K562 (cell line): ENCODE measurements at regions not wholly inside any gene's neighbourhood (a gene's known extent, or its start where the extent isn't known, plus 50 kb on each side); places are given as distances from the start of the nearest gene placed in this dataset.
"Not testable (repeated sequence)": the region's sequence is repeated elsewhere in the genome, so short reads cannot be mapped to it uniquely, and the experiment has no call there.

ENCODE experiments used
- KDM4B ChIP-seq, 2 experiments: fragments of 450-650 bp in 1 of 2; sonication (generic) in 1 of 2; IDR thresholded peaks; 2 replicates each; pipeline ENCODE4 v1.6.1; 2016 to 2017; ENCODE audit warnings: borderline replicate concordance in 2 of 2, antibody characterized with exemption in 1 of 2, low read depth in 1 of 2, mild to moderate bottlenecking in 1 of 2
- TF ChIP-seq, protein P1 (sequence below): fragments of 150-350 bp; IDR thresholded peaks from 2 replicates; pipeline ENCODE4 v1.6.1; 2014; ENCODE audit warnings: low read depth, mild to moderate bottlenecking, low read length, borderline replicate concordance

DNA sequence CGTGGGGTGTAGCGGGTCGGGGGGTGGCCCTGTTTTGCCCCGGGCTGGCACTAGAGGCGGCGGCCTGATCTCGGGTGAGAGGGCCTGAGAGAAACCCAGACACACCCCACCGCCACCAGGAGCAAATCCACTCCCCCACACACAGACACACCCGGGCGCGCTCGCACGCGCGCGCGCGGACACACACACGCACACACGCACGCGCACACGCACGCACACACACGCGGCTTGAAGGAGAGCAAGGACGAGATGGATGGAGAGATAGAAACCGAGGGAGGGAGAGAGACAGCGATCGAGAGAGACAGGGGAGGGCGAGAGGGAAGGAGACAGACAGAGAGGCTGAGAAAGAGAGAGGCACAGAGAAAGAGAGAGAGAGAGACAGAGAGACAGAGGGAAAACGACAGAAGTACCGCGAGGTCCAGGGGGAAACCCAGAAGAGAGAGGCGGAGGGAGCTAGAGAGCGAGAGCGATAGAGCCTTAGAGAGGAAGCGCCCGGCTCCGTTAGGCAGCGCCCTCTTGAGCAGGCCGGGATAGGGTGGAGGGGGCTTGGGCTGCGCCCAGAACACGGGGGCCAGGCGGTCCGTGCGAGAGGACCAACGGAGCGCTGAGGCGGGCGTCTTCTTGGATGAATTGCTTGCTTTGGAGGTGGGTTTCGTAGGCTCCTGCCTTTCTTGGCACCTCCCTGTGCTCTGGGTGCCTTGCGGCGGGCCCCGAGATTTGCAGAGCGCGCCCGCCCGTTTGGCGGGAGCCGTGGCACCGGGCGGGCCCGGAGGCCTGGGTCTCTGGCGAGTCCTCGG lies 69.7 kb downstream of the RNF187 start:
- TF ChIP-seq, protein P1, sequence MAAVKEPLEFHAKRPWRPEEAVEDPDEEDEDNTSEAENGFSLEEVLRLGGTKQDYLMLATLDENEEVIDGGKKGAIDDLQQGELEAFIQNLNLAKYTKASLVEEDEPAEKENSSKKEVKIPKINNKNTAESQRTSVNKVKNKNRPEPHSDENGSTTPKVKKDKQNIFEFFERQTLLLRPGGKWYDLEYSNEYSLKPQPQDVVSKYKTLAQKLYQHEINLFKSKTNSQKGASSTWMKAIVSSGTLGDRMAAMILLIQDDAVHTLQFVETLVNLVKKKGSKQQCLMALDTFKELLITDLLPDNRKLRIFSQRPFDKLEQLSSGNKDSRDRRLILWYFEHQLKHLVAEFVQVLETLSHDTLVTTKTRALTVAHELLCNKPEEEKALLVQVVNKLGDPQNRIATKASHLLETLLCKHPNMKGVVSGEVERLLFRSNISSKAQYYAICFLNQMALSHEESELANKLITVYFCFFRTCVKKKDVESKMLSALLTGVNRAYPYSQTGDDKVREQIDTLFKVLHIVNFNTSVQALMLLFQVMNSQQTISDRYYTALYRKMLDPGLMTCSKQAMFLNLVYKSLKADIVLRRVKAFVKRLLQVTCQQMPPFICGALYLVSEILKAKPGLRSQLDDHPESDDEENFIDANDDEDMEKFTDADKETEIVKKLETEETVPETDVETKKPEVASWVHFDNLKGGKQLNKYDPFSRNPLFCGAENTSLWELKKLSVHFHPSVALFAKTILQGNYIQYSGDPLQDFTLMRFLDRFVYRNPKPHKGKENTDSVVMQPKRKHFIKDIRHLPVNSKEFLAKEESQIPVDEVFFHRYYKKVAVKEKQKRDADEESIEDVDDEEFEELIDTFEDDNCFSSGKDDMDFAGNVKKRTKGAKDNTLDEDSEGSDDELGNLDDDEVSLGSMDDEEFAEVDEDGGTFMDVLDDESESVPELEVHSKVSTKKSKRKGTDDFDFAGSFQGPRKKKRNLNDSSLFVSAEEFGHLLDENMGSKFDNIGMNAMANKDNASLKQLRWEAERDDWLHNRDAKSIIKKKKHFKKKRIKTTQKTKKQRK = not testable (repeated sequence)
- not testable (repeated sequence) for TF ChIP-seq KDM4B (IDR thresholded peaks at IDR 0.05; ENCODE audit: borderline replicate concordance in 2 of 2, low read depth in 1 of 2)
